Mesenchymal stem cell (in vitro differentiated cells and primary cell): ENCODE measurements at regions not wholly inside any gene's neighbourhood (a gene's known extent, or its start where the extent isn't known, plus 50 kb on each side); places are given as distances from the start of the nearest gene placed in this dataset.

ENCODE experiments used
- DNase-seq: peaks from one replicate; pipeline ENCODE4 v3.0.0-alpha.2; 2013
- H2AFZ ChIP-seq: one replicate; pipeline ENCODE4 v1.6.1; 2013; ENCODE audit warnings: low read depth, mild to moderate bottlenecking, control low read depth, inconsistent platforms, low read length, moderate library complexity
- H2AK5ac ChIP-seq: 2 replicates; pipeline ENCODE4 v1.6.1; 2013; ENCODE audit warnings: low read length, moderate library complexity, mild to moderate bottlenecking, inconsistent platforms; ENCODE audit not compliant: severe bottlenecking
- H2BK120ac ChIP-seq: one replicate; pipeline ENCODE4 v1.6.1; 2013; ENCODE audit warnings: low read depth, mild to moderate bottlenecking, inconsistent platforms, low read length, moderate library complexity
- H2BK12ac ChIP-seq, 2 experiments: one replicate each; pipeline ENCODE4 v1.6.1; 2013; ENCODE audit warnings: inconsistent platforms in 2 of 2, low read length in 2 of 2, mild to moderate bottlenecking in 2 of 2, moderate library complexity in 2 of 2, control low read depth in 1 of 2
- H2BK15ac ChIP-seq: one replicate; pipeline ENCODE4 v1.6.1; 2013; ENCODE audit warnings: mild to moderate bottlenecking, low read depth, inconsistent platforms; ENCODE audit not compliant: poor library complexity, severe bottlenecking
- H2BK5ac ChIP-seq: 2 replicates; pipeline ENCODE4 v1.6.1; 2013; ENCODE audit warnings: low read depth, mild to moderate bottlenecking, low read length, control low read depth, inconsistent platforms; ENCODE audit not compliant: poor library complexity, severe bottlenecking
- H3K14ac ChIP-seq, 2 experiments: one replicate each; pipeline ENCODE4 v1.6.1; 2013; ENCODE audit warnings: inconsistent platforms in 2 of 2, low read length in 2 of 2, control low read depth in 1 of 2, mild to moderate bottlenecking in 1 of 2, moderate library complexity in 1 of 2
- H3K18ac ChIP-seq, 2 experiments: one replicate each; pipeline ENCODE4 v1.6.1; 2013; ENCODE audit warnings: inconsistent platforms in 2 of 2, low read length in 2 of 2, control low read depth in 1 of 2, low read depth in 1 of 2, mild to moderate bottlenecking in 1 of 2
- H3K23ac ChIP-seq, 2 experiments: one replicate each; pipeline ENCODE4 v1.6.1; 2013; ENCODE audit warnings: inconsistent platforms in 2 of 2, low read length in 2 of 2, mild to moderate bottlenecking in 2 of 2, moderate library complexity in 2 of 2, control low read depth in 1 of 2
- H3K27ac ChIP-seq: 2 replicates; pipeline ENCODE4 v1.5.1; 2013; ENCODE audit warnings: mild to moderate bottlenecking, moderate library complexity, low read length, control low read depth, inconsistent platforms; ENCODE audit not compliant: poor library complexity, severe bottlenecking
- H3K27me3 ChIP-seq, 2 experiments: 2 replicates each; pipeline versions ENCODE4 v1.6.1 to v1.7.0; 2013; ENCODE audit warnings: low read length in 2 of 2, mild to moderate bottlenecking in 2 of 2, moderate library complexity in 2 of 2, control low read depth in 1 of 2, inconsistent platforms in 1 of 2; ENCODE audit not compliant: control insufficient read depth in 1 of 2, insufficient read depth in 1 of 2
- H3K36me3 ChIP-seq, 2 experiments: 2 replicates each; pipeline versions ENCODE4 v1.6.1 to v1.7.0; 2013; ENCODE audit warnings: low read length in 2 of 2, control low read depth in 1 of 2, inconsistent platforms in 1 of 2, low read depth in 1 of 2, mild to moderate bottlenecking in 1 of 2; ENCODE audit not compliant: insufficient read depth in 2 of 2, control insufficient read depth in 1 of 2
- H3K4ac ChIP-seq, 2 experiments: one replicate each; pipeline ENCODE4 v1.6.1; 2013; ENCODE audit warnings: inconsistent platforms in 2 of 2, low read length in 2 of 2, mild to moderate bottlenecking in 2 of 2, moderate library complexity in 2 of 2, control low read depth in 1 of 2, low read depth in 1 of 2
- H3K4me1 ChIP-seq: 2 replicates; pipeline ENCODE4 v1.6.1; 2013; ENCODE audit warnings: low read depth, low read length, control low read depth; ENCODE audit not compliant: control insufficient read depth, insufficient read depth
- H3K4me2 ChIP-seq: 2 replicates; pipeline ENCODE4 v1.6.1; 2013; ENCODE audit warnings: low read length, mild to moderate bottlenecking, inconsistent platforms; ENCODE audit not compliant: poor library complexity, severe bottlenecking
- H3K4me3 ChIP-seq, 2 experiments: 2 replicates each; pipeline versions ENCODE4 v1.5.1 to v1.7.0; 2013; ENCODE audit warnings: low read length in 2 of 2, mild to moderate bottlenecking in 2 of 2, control low read depth in 1 of 2, low read depth in 1 of 2; ENCODE audit not compliant: insufficient read depth in 1 of 2
- H3K79me1 ChIP-seq: replicated peaks from 2 replicates; pipeline ENCODE4 v1.6.1; 2013; ENCODE audit warnings: mild to moderate bottlenecking, control low read depth, low read length, inconsistent platforms; ENCODE audit not compliant: poor library complexity, severe bottlenecking
- H3K9ac ChIP-seq: 2 replicates; pipeline ENCODE4 v1.7.0; 2013; ENCODE audit warnings: mild to moderate bottlenecking, low read length, moderate library complexity
- H3K9me3 ChIP-seq: 2 replicates; pipeline ENCODE4 v1.7.0; 2013; ENCODE audit warnings: mild to moderate bottlenecking, low read length; ENCODE audit not compliant: control insufficient read depth
- H4K8ac ChIP-seq: one replicate; pipeline ENCODE4 v1.6.1; 2013; ENCODE audit warnings: inconsistent platforms, mild to moderate bottlenecking, low read length, moderate library complexity
- H4K91ac ChIP-seq: one replicate; pipeline ENCODE4 v1.6.1; 2013; ENCODE audit warnings: mild to moderate bottlenecking, low read length, inconsistent platforms
- WGBS: methylation state at CpG from one replicate; pipeline ENCODE4 v1.1.7; 2013; ENCODE audit warnings: mixed read lengths; 5-methylcytosine and 5-hydroxymethylcytosine counted together

GRCh38 chr6:12585497-12585958, 131.0 kb upstream of the PHACTR1 start:
- 96% methylated on average over 12 of the region's 12 CpGs for WGBS
- H3K18ac ChIP-seq = no peak overlapping the region
- H3K4me2 ChIP-seq = no peak overlapping the region

GRCh38 chr6:12586721-12587480, 129.7 kb upstream of the PHACTR1 start:
- Histone ChIP-seq H3K27ac (no peak overlapping the region), H2AFZ (no peak overlapping the region), H3K36me3 (no peaks in the 10 kb centered on the region), H2AK5ac (no peak overlapping the region), H2BK5ac (no peak overlapping the region), H4K8ac (no peak overlapping the region), H3K27me3 (no peaks in the 10 kb centered on the region), H3K4ac (no peak overlapping the region), H3K23ac (no peak overlapping the region), H2BK12ac (no peak overlapping the region), H3K4me2 (no peak overlapping the region), H3K79me1 (no peaks in the 10 kb centered on the region), H3K9me3 (no peaks in the 10 kb centered on the region), H3K4me3 (no peak overlapping the region), H2BK120ac (no peak overlapping the region), H3K4me1 (no peaks in the 10 kb centered on the region), H2BK15ac (no peak overlapping the region), H3K9ac (no peak overlapping the region), H3K18ac (no peak overlapping the region), H3K14ac (no peak overlapping the region), H4K91ac (no peak overlapping the region)
- DNase-seq = peak; percentile 19
- WGBS = 91% methylated on average over 9 of the region's 9 CpGs

More at GRCh38 chr6:12585497-12585958, 131.0 kb upstream of the PHACTR1 start:
- Histone ChIP-seq H3K27ac (no peak overlapping the region), H3K9me3 (no peaks in the 10 kb centered on the region), H3K36me3 (no peaks in the 10 kb centered on the region), H2AFZ (no peak overlapping the region), H3K27me3 (no peaks in the 10 kb centered on the region), H3K14ac (no peak overlapping the region), H3K79me1 (no peaks in the 10 kb centered on the region), H2BK12ac (no peak overlapping the region), H4K91ac (no peak overlapping the region), H2BK120ac (no peak overlapping the region), H3K4ac (no peak overlapping the region), H3K4me3 (no peak overlapping the region), H2AK5ac (no peak overlapping the region), H3K9ac (no peak overlapping the region), H3K4me1 (no peaks in the 10 kb centered on the region), H3K23ac (no peak overlapping the region), H2BK5ac (no peak overlapping the region), H4K8ac (no peak overlapping the region), H2BK15ac (no peak overlapping the region)
- no peak for DNase-seq

- Histone ChIP-seq H3K36me3 (no peaks in the 10 kb centered on the region), H3K27ac (no peak overlapping the region), H3K4ac (no peak overlapping the region), H3K23ac (no peak overlapping the region), H2BK5ac (no peak overlapping the region), H3K9ac (no peak overlapping the region), H3K14ac (no peak overlapping the region), H3K27me3 (no peaks in the 10 kb centered on the region), H3K18ac (no peak overlapping the region), H3K4me2 (no peak overlapping the region), H3K4me3 (no peak overlapping the region), H2BK15ac (no peak overlapping the region), H3K4me1 (peaks cover 7% of the 10 kb centered on the region), H2AFZ (no peak overlapping the region), H4K91ac (no peak overlapping the region), H4K8ac (no peak overlapping the region), H2BK12ac (no peak overlapping the region), H3K79me1 (no peaks in the 10 kb centered on the region), H2AK5ac (no peak overlapping the region), H3K9me3 (no peaks in the 10 kb centered on the region), H2BK120ac (no peak overlapping the region)
- 90% methylated on average over 2 of the region's 2 CpGs for WGBS
- peak; percentile 16 for DNase-seq
These were observed 125.7 kb upstream of the PHACTR1 start for GRCh38 chr6:12590901-12591300.

- Histone ChIP-seq H3K9me3 (no peaks in the 10 kb centered on the region), H3K4me2 (no peak overlapping the region), H4K91ac (no peak overlapping the region), H3K27me3 (no peaks in the 10 kb centered on the region), H3K79me1 (no peaks in the 10 kb centered on the region), H2AFZ (no peak overlapping the region), H2BK15ac (no peak overlapping the region), H3K23ac (no peak overlapping the region), H2BK120ac (no peak overlapping the region), H3K4ac (no peak overlapping the region), H3K9ac (no peak overlapping the region), H3K18ac (peak overlapping the region in 1 of 2 experiments; percentile 47), H3K4me3 (no peak overlapping the region), H3K14ac (no peak overlapping the region), H3K27ac (peak overlapping the region; percentile 89), H2BK5ac (no peak overlapping the region), H3K4me1 (peaks cover 7% of the 10 kb centered on the region), H2AK5ac (no peak overlapping the region), H4K8ac (no peak overlapping the region), H3K36me3 (no peaks in the 10 kb centered on the region), H2BK12ac (peak overlapping the region in 1 of 2 experiments; percentile 24)
- DNase-seq = no peak
- 67% methylated on average over 4 of the region's 4 CpGs for WGBS
These were observed 123.9 kb upstream of the PHACTR1 start for GRCh38 chr6:12592634-12593033.
